A549 (cell line): ENCODE measurements at regions not wholly inside any gene's neighbourhood (a gene's known extent, or its start where the extent isn't known, plus 50 kb on each side); places are given as distances from the start of the nearest gene placed in this dataset.

Experiments
- ATAC-seq, 2 experiments: fragments of 200-7000 bp in 1 of 2; fragments of >200 bp in 1 of 2; cut with Nextera tagmentation in 1 of 2; cut with Tn5 transposase in 1 of 2; 3 replicates each; pipeline versions ENCODE4 v1.8.0 to v1.9.1; 2018 to 2020; ENCODE audit warnings: mild to moderate bottlenecking in 1 of 2, moderate library complexity in 1 of 2
- CTCF ChIA-PET: fragments of 300-600 bp; sonication (Branson Sonifier 250); formaldehyde crosslinking; extraction: SDS; loops from one replicate; lab custom pipeline; 2021; ENCODE audit warnings: antibody characterized with exemption, inconsistent platforms; lab: Yijun Ruan, JAX
- POLR2A ChIA-PET: fragments of 350-600 bp; formaldehyde crosslinking; extraction: SDS; loops from one replicate; lab custom pipeline; 2021; ENCODE audit warnings: antibody characterized with exemption, inconsistent platforms; lab: Yijun Ruan, JAX
- DNase-seq, 2 experiments: peaks; one replicate each; pipeline versions ENCODE4 v3.0.0 to v3.0.0-alpha.2; 2011 to 2016; ENCODE audit warnings: low read depth in 1 of 2, low spot score in 1 of 2
- FAIRE-seq: peaks from 2 replicates; lab custom pipeline; 2011; peaks lifted over from hg19 to GRCh38; lab: Jason Lieb, UNC
- H3K27ac ChIP-seq, 2 experiments: fragments of >200 bp; sonication (Bioruptor Twin); formaldehyde crosslinking; 3 replicates each; pipeline ENCODE4 v1.5.1; 2016 to 2017
- H3K4me1 ChIP-seq: fragments of >200 bp; sonication (Bioruptor Twin); formaldehyde crosslinking; 3 replicates; pipeline ENCODE4 v1.6.1; 2016
- H3K4me2 ChIP-seq: fragments of >200 bp; sonication (Bioruptor Twin); formaldehyde crosslinking; 3 replicates; pipeline ENCODE4 v1.6.1; 2016
- H3K4me3 ChIP-seq: fragments of >200 bp; sonication (Bioruptor Twin); formaldehyde crosslinking; 3 replicates; pipeline ENCODE4 v1.5.1; 2016
- H3K9me3 ChIP-seq: fragments of >200 bp; sonication (Bioruptor Twin); formaldehyde crosslinking; 3 replicates; pipeline ENCODE4 v1.6.1; 2016
- EHF ChIP-seq: fragments of 250-450 bp; sonication (Bioruptor Pico); IDR thresholded peaks from 2 replicates; pipeline ENCODE4 v1.5.0; 2020; ENCODE audit warnings: mild to moderate bottlenecking
- EHMT2 ChIP-seq: fragments of 200-600 bp; sonication (generic); IDR thresholded peaks from 2 replicates; pipeline ENCODE4 v1.6.1; 2016; ENCODE audit warnings: antibody characterized with exemption, low read depth, mild to moderate bottlenecking, moderate library complexity
- EP300 ChIP-seq, 2 experiments: fragments of >200 bp; sonication (Bioruptor Twin); formaldehyde crosslinking; IDR thresholded peaks; 2 replicates in 1 of 2; 3 replicates in 1 of 2; pipeline ENCODE4 v1.6.1; 2016 to 2017
- FOSB ChIP-seq: fragments of 250-450 bp; sonication (Bioruptor Pico); IDR thresholded peaks from 2 replicates; pipeline ENCODE4 v1.5.0; 2020; ENCODE audit warnings: mild to moderate bottlenecking, moderate library complexity
- FOXS1 ChIP-seq: fragments of 250-450 bp; sonication (Bioruptor Pico); IDR thresholded peaks from 2 replicates; pipeline ENCODE4 v1.5.0; 2020; ENCODE audit warnings: mild to moderate bottlenecking, moderate library complexity
- HDAC2 ChIP-seq: fragments of 200-600 bp; sonication (generic); IDR thresholded peaks from 2 replicates; pipeline ENCODE4 v1.6.1; 2016
- HEYL ChIP-seq: fragments of 250-450 bp; sonication (Bioruptor Pico); IDR thresholded peaks from 2 replicates; pipeline ENCODE4 v1.8.0; 2021; ENCODE audit warnings: mild to moderate bottlenecking, moderate library complexity
- HOXB13 ChIP-seq: fragments of 250-450 bp; sonication (Bioruptor Pico); IDR thresholded peaks from 2 replicates; pipeline ENCODE4 v1.5.0; 2020; ENCODE audit warnings: low read depth, mild to moderate bottlenecking, moderate library complexity
- HOXB5 ChIP-seq: fragments of 250-450 bp; sonication (Bioruptor Pico); IDR thresholded peaks from 2 replicates; pipeline ENCODE4 v1.5.0; 2020; ENCODE audit warnings: mild to moderate bottlenecking, moderate library complexity
- JUN ChIP-seq, 2 experiments: fragments of >200 bp; sonication (Bioruptor Twin); formaldehyde crosslinking; IDR thresholded peaks; 2 replicates in 1 of 2; 3 replicates in 1 of 2; pipeline ENCODE4 v1.6.1; 2016 to 2017
- KDM1A ChIP-seq: fragments of 200-600 bp; sonication (generic); IDR thresholded peaks from 2 replicates; pipeline ENCODE4 v1.6.1; 2016; ENCODE audit warnings: low read depth, mild to moderate bottlenecking
- NFE2L2 ChIP-seq: fragments of 150-350 bp; conservative IDR thresholded peaks from 2 replicates; pipeline ENCODE4 v1.6.1; 2014; ENCODE audit warnings: low read length
- NR3C1 ChIP-seq: fragments of >200 bp; sonication (Bioruptor Twin); formaldehyde crosslinking; IDR thresholded peaks from 3 replicates; pipeline ENCODE4 v1.6.1; 2017
- PHF8 ChIP-seq: fragments of 200-600 bp; sonication (generic); IDR thresholded peaks from 2 replicates; pipeline ENCODE4 v1.6.1; 2016; ENCODE audit warnings: low read depth, mild to moderate bottlenecking, antibody characterized with exemption, moderate library complexity, borderline replicate concordance
- POLR2AphosphoS2 ChIP-seq: conservative IDR thresholded peaks from 2 replicates; pipeline ENCODE4 v1.6.1; 2012; ENCODE audit warnings: low read length, improper control_type of control experiment, inconsistent platforms
- RCOR1 ChIP-seq: fragments of 150-350 bp; IDR thresholded peaks from 2 replicates; pipeline ENCODE4 v1.6.1; 2014; ENCODE audit warnings: antibody characterized with exemption, low read length, low read depth
- RFX5 ChIP-seq: fragments of 450-650 bp; IDR thresholded peaks from 2 replicates; pipeline ENCODE4 v1.7.1; 2014; ENCODE audit warnings: antibody characterized with exemption, mild to moderate bottlenecking, moderate library complexity
- SMC3 ChIP-seq: fragments of >200 bp; sonication (Bioruptor Twin); formaldehyde crosslinking; IDR thresholded peaks from 3 replicates; pipeline ENCODE4 v1.6.1; 2018; ENCODE audit warnings: inconsistent platforms
- TP53 ChIP-seq: fragments of 250-450 bp; sonication (Bioruptor Pico); IDR thresholded peaks from 2 replicates; pipeline ENCODE4 v1.5.0; 2021; ENCODE audit warnings: mild to moderate bottlenecking, moderate library complexity
- ZSCAN20 ChIP-seq: fragments of 250-450 bp; sonication (Bioruptor Pico); IDR thresholded peaks from 2 replicates; pipeline ENCODE4 v1.8.0; 2022; ENCODE audit warnings: mild to moderate bottlenecking, moderate library complexity
- WGBS: methylation state at CpG from one replicate; pipeline ENCODE4 v1.1.6; 2017; ENCODE audit errors: missing lambda C conversion rate; 5-methylcytosine and 5-hydroxymethylcytosine counted together
- TF ChIP-seq, protein P1 (sequence below): fragments of 200-600 bp; sonication (generic); IDR thresholded peaks from 2 replicates; pipeline ENCODE4 v1.6.1; 2016; ENCODE audit warnings: antibody characterized with exemption, mild to moderate bottlenecking, moderate library complexity
- TF ChIP-seq, protein P2 (sequence below): fragments of >200 bp; sonication (Bioruptor Twin); formaldehyde crosslinking; IDR thresholded peaks from 2 replicates; pipeline ENCODE4 v1.6.1; 2016

DNA sequence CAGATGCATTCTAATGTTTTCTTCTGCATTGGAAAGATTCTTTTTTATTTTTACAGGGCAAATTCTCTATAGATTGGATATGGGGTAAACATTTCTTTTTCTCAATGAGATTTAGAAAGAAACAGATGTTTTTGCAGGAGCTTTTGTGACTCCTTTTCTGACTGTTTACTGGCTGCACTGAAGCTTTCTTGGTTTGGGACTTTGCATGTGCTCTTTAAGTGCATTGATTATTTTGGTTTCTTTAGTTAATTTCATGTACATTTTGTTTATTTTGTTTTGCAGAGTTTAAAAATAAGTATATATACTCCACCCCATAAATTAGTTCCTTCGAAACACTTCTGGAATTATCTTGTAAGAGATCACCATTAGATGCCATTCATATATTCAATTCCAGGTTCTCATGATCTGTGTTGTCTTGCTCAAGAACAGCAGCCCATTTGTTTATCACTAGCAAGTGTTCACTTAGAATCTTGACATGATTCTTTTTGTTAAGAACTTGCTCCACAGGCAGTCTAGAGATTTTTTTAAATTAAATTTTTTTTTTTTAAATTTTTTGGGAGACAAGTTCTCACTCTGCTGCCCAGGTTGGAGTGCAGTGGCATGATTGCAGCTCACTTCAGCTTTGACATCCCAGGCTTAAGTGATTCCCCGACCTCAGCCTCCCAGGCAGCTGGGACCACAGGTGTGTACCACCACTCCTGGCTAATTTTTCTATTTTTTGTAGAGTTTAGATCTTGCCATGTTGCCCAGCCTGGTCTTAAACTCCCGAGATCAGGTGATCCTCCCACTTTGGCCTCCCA lies 233.7 kb downstream of the MYCN start:
- no peak for ATAC-seq
- TF ChIP-seq RCOR1 (no peak), POLR2AphosphoS2 (no peak), FOXS1 (CRISPR knock-in tag) (no peak), HOXB13 (no peak), EHF (no peak), NFE2L2 (no peak), NR3C1 (no peak), KDM1A (no peak)
- POLR2A ChIA-PET: no interaction called here

GRCh38 chr2:16172324-16173175 lies 232.2 kb downstream of the MYCN start:
- H3K9me3 ChIP-seq: 0 out of 3 replicates have a peak, but pooled peaks cover 2% of the 10 kb centered on the region
- ATAC-seq (no peak), FAIRE-seq (no peak), DNase-seq (no peak)
- no peak overlapping the region for H3K4me2 ChIP-seq
- TF ChIP-seq EHMT2 (no peak), PHF8 (no peak)
- 49% methylated on average over 8 of the region's 8 CpGs for WGBS
- no peak overlapping the region for H3K4me3 ChIP-seq
- no peak overlapping the region for H3K27ac ChIP-seq
- no peaks in the 10 kb centered on the region for H3K4me1 ChIP-seq
- POLR2A ChIA-PET: no interaction called here
- CTCF ChIA-PET: no interaction called here

More for the DNA sequence above, 233.7 kb downstream of the MYCN start:
- WGBS: 5% methylated on average over 3 of the region's 3 CpGs
- CTCF ChIA-PET: no interaction called here
- H3K9me3 ChIP-seq: 0 out of 3 replicates have a peak, but pooled peaks cover 2% of the 10 kb centered on the region
- no peak for FAIRE-seq
- DNase-seq: no peak
- H3K27ac ChIP-seq: no peak overlapping the region
- no peak overlapping the region for H3K4me3 ChIP-seq
- no peaks in the 10 kb centered on the region for H3K4me1 ChIP-seq
- H3K4me2 ChIP-seq: no peak overlapping the region

DNA sequence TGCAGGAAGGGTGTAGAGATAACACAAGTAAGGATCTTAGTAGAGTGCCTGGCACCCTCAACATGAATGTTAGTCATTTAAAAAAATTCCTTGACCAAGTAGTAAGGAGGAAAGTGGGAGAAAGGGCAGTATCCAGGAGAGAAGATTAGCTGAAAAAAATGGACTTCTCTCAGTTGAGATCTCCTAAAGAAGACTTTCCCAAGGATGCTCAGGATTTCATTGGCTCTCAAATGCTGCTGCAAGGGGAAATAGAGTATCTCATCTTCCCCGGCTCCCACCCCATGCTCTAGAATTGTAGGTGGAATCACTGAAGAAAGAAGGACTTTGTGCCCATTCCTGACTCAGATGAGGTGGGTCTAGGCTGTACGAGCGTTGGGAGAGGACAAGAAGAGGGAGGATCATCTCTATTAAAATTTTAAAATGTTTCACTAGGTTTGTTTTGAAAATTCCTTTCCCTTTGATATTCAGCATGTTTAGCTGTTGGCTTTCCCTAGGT lies 231.1 kb downstream of the MYCN start:
- H3K4me3 ChIP-seq: no peak overlapping the region
- TF ChIP-seq HEYL (CRISPR knock-in tag) (no peak), ZSCAN20 (no peak), TP53 (CRISPR knock-in tag) (no peak), RFX5 (no peak), RCOR1 (no peak), HOXB13 (no peak), SMC3 (no peak), JUN (IDR thresholded peaks at IDR 0.05) (no peak), HOXB5 (CRISPR knock-in tag) (no peak), HDAC2 (no peak), FOSB (CRISPR knock-in tag) (no peak), EP300 (IDR thresholded peaks at IDR 0.05) (no peak)
- TF ChIP-seq, protein P1, sequence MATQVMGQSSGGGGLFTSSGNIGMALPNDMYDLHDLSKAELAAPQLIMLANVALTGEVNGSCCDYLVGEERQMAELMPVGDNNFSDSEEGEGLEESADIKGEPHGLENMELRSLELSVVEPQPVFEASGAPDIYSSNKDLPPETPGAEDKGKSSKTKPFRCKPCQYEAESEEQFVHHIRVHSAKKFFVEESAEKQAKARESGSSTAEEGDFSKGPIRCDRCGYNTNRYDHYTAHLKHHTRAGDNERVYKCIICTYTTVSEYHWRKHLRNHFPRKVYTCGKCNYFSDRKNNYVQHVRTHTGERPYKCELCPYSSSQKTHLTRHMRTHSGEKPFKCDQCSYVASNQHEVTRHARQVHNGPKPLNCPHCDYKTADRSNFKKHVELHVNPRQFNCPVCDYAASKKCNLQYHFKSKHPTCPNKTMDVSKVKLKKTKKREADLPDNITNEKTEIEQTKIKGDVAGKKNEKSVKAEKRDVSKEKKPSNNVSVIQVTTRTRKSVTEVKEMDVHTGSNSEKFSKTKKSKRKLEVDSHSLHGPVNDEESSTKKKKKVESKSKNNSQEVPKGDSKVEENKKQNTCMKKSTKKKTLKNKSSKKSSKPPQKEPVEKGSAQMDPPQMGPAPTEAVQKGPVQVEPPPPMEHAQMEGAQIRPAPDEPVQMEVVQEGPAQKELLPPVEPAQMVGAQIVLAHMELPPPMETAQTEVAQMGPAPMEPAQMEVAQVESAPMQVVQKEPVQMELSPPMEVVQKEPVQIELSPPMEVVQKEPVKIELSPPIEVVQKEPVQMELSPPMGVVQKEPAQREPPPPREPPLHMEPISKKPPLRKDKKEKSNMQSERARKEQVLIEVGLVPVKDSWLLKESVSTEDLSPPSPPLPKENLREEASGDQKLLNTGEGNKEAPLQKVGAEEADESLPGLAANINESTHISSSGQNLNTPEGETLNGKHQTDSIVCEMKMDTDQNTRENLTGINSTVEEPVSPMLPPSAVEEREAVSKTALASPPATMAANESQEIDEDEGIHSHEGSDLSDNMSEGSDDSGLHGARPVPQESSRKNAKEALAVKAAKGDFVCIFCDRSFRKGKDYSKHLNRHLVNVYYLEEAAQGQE: no peak
- TF ChIP-seq, protein P2, sequence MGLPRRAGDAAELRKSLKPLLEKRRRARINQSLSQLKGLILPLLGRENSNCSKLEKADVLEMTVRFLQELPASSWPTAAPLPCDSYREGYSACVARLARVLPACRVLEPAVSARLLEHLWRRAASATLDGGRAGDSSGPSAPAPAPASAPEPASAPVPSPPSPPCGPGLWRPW: no peak
- TF ChIP-seq, all 56 proteins: peak for 0
- POLR2A ChIA-PET: no interaction called here
- Histone ChIP-seq H3K9me3 (0 out of 3 replicates have a peak, but pooled peaks cover 2% of the 10 kb centered on the region), H3K4me1 (no peaks in the 10 kb centered on the region), H3K4me2 (no peak overlapping the region), H3K27ac (no peak overlapping the region)
- CTCF ChIA-PET: no interaction called here
- ATAC-seq: no peak
- DNase-seq: no peak
- no peak for FAIRE-seq
- 13% methylated on average over 3 of the region's 3 CpGs for WGBS
